ENCODE measurements at regions not wholly inside any gene's neighbourhood (a gene's known extent, or its start where the extent isn't known, plus 50 kb on each side); places are given as distances from the start of the nearest gene placed in this dataset.
"Not testable (repeated sequence)": the region's sequence is repeated elsewhere in the genome, so short reads cannot be mapped to it uniquely, and the experiment has no call there.

DNA sequence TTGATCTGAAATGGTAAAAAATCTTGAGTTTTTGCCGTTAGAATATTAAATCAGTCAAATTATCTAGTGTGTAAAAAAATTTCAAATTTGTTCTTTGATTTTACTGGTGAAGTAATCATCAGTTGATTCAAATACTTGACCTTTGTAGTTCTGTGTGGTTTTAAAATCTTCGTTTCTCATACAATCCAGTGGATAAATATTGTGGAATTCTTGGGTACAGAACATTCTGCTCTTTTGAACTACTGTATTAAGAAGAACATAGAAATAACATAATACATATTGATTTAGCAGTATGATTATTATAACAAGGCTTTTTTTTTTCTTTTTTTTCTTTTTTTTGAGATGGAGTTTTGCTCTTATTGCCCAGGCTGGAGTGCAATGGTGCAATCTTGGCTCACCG, 491.8 kb downstream of the CD109 start:
- TF ChIP-seq, protein P1, sequence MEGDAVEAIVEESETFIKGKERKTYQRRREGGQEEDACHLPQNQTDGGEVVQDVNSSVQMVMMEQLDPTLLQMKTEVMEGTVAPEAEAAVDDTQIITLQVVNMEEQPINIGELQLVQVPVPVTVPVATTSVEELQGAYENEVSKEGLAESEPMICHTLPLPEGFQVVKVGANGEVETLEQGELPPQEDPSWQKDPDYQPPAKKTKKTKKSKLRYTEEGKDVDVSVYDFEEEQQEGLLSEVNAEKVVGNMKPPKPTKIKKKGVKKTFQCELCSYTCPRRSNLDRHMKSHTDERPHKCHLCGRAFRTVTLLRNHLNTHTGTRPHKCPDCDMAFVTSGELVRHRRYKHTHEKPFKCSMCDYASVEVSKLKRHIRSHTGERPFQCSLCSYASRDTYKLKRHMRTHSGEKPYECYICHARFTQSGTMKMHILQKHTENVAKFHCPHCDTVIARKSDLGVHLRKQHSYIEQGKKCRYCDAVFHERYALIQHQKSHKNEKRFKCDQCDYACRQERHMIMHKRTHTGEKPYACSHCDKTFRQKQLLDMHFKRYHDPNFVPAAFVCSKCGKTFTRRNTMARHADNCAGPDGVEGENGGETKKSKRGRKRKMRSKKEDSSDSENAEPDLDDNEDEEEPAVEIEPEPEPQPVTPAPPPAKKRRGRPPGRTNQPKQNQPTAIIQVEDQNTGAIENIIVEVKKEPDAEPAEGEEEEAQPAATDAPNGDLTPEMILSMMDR (IDR thresholded peaks at IDR 0.05; ENCODE audit: borderline replicate concordance, control extremely low read depth, extremely low read depth, insufficient read depth, missing control alignments): no peak
- no peak for DNase-seq (ENCODE audit: low spot score)
- in situ Hi-C loops (cut with MboI; ENCODE audit: low sequenced_read_pairs, unreplicated experiment): no loop called here

- DNase-seq (ENCODE audit: low spot score): no peak
- in situ Hi-C loops (cut with MboI; ENCODE audit: low sequenced_read_pairs, unreplicated experiment): no loop called here
- TF ChIP-seq, protein P1 (IDR thresholded peaks at IDR 0.05; ENCODE audit: borderline replicate concordance, control extremely low read depth, extremely low read depth, insufficient read depth, missing control alignments): no peak
Measured at GRCh38 chr6:74182992-74183391, 487.0 kb downstream of the CD109 start.

GRCh38 chr6:74181471-74181870, 485.5 kb downstream of the CD109 start:
- DNase-seq (ENCODE audit: low spot score): no peak
- TF ChIP-seq, protein P1 (IDR thresholded peaks at IDR 0.05; ENCODE audit: borderline replicate concordance, control extremely low read depth, extremely low read depth, insufficient read depth, missing control alignments): no peak
- in situ Hi-C loops (cut with MboI; ENCODE audit: low sequenced_read_pairs, unreplicated experiment): no loop called here

DNA sequence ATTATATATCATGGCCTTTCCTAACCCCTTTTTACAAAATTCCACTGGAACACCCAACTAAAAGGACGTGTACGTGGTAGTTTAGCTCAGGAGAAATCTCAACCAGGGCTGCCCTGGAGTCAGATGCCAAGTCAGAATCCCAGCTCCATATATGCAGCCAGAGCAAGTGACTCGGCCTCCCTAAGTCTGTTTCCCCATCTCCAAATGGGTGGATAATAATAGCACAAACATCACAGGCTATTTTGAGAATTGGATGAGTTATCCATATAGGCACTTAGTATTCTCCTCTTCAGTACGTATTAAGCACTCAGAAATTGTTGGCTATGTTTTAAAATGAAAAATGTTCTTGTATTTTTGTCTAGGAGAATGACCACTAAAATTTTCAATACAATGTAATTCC, 481.5 kb downstream of the CD109 start:
- no peak for DNase-seq (ENCODE audit: low spot score)
- TF ChIP-seq, protein P1 (IDR thresholded peaks at IDR 0.05; ENCODE audit: borderline replicate concordance, control extremely low read depth, extremely low read depth, insufficient read depth, missing control alignments): no peak
- in situ Hi-C loops (cut with MboI; ENCODE audit: low sequenced_read_pairs, unreplicated experiment): no loop called here

- DNase-seq (ENCODE audit: low spot score); in situ Hi-C loops (cut with MboI; ENCODE audit: low sequenced_read_pairs, unreplicated experiment): not testable (repeated sequence)
Measured at GRCh38 chr6:74170550-74170949, 474.5 kb downstream of the CD109 start.

DNA sequence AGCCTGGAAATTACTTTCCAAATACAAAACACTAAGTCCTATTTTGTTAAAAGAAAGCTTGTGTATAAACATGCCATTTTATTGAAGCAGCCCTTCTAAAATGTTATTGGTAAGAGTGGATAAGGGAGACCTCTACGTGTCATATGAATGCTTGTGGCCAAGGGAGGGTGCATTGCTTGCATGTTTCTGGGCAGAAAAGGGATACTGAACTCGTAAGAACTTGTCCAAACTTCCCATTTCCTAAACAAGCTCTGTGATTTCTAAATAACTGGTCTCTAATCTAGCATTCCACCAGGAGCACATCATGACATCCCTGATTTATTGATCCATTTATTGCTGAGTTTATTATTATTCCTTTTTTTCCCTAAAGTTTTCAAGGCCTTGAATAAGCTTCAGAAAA, 474.1 kb downstream of the CD109 start:
- TF ChIP-seq, protein P1 (IDR thresholded peaks at IDR 0.05; ENCODE audit: borderline replicate concordance, control extremely low read depth, extremely low read depth, insufficient read depth, missing control alignments): no peak
- DNase-seq (ENCODE audit: low spot score): no peak
- in situ Hi-C loops (cut with MboI; ENCODE audit: low sequenced_read_pairs, unreplicated experiment): no loop called here

GRCh38 chr6:74167976-74168375, 472.0 kb downstream of the CD109 start:
- no peak for DNase-seq (ENCODE audit: low spot score)
- in situ Hi-C loops (cut with MboI; ENCODE audit: low sequenced_read_pairs, unreplicated experiment): no loop called here

More at GRCh38 chr6:74167976-74168375, 472.0 kb downstream of the CD109 start:
- TF ChIP-seq, protein P1 (IDR thresholded peaks at IDR 0.05; ENCODE audit: borderline replicate concordance, control extremely low read depth, extremely low read depth, insufficient read depth, missing control alignments): no peak

Data from GM13976 (cell line).